GM19467 (cell line): ENCODE measurements at regions not wholly inside any gene's neighbourhood (a gene's known extent, or its start where the extent isn't known, plus 50 kb on each side); places are given as distances from the start of the nearest gene placed in this dataset.
"Not testable (repeated sequence)": the region's sequence is repeated elsewhere in the genome, so short reads cannot be mapped to it uniquely, and the experiment has no call there.

Experiments used
- ATAC-seq: cut with Tn5 transposase; IDR thresholded peaks from one replicate; pipeline ENCODE4 v1.9.1; 2021; ENCODE audit warnings: mild to moderate bottlenecking, moderate library complexity; ENCODE audit not compliant: unreplicated experiment

DNA sequence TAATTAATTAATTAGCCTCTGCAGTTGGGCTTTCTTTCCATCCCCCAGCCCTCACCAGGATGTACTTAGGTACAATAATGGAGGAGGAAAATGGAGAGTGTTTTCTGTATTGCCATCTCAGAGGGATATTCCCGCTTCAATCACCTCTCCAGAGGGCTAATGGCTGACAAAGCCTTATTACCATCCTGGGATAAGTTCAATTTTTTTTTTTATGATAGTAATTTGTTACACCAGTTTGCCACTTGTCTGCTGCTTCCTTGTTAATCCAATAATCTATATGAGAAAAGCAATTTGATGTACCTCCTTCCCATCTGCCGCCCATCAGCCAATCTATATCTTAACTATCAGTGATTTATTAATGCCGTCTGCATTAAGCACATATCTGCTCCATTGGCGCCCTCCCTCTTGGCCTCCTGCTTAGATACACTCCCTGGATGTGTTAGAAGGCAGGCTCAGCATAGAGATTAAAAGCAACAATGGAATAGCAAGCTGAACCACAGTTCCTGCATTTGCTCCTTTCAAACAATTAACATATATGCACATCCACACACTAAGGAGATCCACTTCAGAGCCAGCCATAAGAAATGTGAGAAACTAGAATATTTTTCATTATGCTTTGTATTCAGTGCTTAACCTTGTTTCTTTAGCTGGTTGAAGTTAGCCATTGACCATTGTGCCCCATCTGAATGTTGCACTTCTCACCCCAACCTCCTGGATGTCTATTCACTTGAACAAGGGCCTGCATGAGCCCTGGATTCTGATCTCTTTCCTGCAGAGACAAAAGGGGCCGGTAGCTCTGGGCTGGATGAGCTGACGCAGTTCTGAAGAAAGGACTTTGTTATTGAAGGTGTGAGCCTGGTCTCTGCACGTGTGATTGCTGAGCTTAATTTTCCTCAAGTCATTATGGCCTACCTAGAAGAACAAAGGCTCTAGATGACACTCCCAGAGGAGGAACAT, 237.3 kb upstream of the GAP43 start:
- ATAC-seq, result no peak

DNA sequence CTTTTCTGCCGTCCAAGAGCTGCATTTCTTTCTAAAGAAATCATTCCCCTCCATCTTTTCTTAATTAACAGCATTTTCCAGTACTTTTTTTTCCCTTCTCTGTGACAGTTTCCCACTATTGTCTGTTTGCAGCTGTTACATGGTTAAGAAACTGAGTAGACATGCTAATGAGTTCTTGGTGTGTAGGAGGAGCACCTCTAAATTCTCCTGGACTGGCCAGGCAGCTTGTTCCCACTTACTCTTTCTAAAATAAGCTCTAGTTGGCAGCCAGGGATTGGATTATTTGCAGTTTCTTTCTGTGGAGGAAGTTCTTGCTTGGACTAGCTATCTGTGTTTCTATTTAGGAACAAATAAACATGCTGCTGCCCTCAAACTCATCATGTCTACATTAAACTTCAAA, 235.1 kb upstream of the GAP43 start:
- ATAC-seq, result no peak

DNA sequence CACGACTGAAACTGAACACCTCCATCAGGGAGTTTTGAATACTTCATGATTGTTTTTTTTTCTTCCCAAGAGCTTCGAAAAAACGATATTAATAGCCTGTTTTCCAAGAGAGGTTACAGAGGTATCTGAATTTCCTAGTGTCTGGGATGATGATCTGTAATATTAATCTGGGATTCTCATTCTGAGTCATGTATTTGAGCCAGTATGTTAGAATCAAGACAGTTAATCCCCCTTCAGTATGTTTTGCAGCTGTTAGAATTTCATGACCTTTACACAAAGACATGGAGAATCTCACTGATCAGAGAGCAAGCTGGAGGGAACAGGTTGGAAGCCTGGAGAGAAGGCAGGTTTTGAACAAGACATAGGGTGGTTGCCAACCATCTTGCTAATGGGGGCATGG, 234.5 kb upstream of the GAP43 start:
- ATAC-seq, result no peak

DNA sequence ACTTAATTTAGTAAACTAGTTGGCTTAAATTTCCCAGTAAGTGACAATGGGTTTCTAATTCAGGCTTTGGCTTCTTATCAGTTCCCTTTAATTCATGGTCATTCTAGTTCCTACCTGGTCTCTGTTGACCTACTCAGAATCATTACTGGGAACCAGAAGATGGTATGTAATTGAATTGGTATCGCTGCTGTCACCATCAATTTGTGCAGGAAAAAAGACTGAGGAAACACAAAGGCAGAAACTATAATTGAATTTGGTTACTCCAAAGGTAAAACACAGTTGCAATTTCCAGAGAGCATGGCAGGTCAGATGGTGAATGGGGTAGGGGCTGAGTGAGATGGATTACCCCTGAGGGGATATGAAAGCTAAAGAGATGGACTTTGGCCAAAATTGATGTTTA, 226.5 kb upstream of the GAP43 start:
- no peak for ATAC-seq

DNA sequence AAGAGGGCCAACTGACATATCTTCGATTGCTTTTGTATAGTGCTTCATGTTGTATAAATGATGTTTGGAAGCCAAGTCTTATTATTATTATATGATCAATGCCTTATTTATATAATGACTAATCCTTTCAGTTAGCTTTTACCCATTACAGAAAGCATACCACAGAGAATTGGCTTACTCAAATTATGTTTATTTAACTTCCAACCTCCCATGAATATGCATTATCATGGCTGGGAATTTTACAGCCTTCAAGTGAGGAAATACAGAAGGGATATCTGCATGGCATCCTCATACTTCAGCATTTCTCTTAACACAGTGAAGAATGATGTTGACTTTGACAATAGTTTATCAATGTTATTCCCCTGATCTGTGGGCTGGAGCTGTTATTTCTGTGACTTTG, 225.9 kb upstream of the GAP43 start:
- ATAC-seq, result no peak

DNA sequence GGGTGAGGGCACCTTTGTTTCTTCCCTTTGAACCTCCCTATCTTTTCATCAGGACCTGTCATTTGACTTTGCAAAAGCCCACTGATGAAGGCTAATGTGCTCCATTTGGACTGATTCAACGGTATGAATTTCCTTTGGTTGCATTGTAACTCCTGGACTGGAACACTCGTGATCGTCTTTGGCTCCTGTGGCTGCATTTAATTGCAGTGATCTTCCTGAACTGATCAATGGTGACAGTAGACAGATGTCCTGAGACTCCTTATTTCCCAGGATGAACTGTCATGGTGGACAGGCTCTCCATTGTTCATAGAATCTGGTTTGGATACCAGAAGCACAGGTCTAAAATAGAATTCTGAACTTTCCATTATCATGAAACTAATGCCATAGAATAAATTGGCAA, 224.8 kb upstream of the GAP43 start:
- no peak for ATAC-seq

DNA sequence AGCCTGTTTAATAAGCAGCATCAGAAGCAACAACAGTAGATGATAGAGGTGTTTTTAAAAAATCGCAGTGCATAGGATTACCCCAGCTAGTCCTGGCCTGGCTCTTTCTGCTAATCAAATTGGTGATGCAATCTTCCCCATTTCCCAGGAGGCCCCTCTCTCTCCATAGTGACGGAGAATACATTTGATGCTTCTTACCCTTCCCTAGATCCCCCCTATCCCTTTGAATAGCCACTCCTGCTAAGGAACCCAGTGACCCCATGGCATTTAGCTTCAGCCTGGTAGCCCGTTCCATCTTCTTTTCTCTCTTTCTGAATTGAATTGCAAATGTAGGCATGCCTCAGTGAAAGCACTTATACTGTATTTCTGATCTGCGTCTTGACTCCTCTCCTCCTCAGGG, 223.6 kb upstream of the GAP43 start:
- no peak for ATAC-seq

DNA sequence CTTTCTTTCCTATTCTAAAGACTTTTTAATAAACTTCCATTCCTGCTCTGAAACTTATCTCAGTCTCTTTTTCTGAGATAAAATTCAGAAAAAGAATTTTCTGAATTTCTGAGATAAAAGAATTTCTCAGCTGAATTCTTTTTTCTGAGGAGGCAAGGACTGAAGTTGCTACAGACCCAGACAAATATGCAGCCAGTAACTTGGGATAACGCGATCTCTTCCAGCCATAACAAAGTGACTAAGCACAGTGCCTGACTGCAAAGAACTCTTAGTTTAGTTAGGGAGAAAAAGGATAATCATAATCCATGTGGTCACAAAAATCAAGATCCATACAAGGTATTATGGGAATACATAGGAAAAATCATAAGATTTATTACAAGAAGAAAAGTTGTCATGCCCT, 222.0 kb upstream of the GAP43 start:
- ATAC-seq, result no peak

DNA sequence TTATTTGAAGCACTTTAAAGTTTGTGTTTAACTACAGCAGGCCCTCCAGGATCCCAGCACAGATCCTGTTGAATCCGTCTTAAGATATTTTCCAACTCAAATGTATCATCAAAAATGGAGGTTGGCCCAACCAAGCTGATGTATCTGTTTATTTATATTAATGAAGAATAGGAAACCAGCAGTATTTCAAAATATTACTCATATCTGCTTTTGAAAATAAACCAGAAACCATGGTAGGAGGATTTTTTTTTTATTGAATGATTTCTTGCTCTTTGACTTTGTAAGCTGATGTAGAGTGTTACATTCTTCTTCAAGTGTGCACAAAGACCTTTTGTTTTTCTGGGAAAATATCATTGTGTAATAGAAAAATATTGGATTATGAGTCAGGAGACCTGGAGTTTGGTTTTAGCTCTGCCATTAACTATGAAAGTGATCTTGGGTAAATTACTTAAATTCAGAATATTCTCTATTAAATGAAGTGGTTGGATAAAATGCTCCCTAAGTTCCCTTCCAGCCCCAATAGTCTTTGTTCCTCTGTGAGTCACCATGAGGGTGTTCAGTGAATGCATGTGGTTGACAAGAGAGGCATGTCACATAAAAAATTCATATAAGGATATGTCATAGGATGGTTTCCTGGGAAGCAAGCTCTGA, 221.3 kb upstream of the GAP43 start:
- no peak for ATAC-seq

DNA sequence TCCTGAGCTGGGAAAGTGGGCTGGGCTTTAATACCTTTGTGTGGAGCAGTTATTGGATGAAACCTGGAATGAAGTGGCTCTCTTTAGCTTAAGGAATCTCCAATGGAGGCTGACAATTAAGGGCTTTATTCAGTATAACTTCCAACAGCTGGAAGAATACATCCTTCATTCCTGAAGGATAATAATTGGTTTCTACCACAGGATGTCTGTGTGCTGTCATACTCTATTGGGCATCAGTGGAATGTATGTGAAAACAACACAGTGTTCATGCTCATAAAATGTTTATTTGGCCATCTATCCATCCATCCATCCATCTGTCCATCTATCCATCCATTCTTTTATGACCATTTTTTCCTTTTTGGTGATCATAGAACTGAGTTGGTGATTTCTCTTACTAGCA, 220.7 kb upstream of the GAP43 start:
- no peak for ATAC-seq

DNA sequence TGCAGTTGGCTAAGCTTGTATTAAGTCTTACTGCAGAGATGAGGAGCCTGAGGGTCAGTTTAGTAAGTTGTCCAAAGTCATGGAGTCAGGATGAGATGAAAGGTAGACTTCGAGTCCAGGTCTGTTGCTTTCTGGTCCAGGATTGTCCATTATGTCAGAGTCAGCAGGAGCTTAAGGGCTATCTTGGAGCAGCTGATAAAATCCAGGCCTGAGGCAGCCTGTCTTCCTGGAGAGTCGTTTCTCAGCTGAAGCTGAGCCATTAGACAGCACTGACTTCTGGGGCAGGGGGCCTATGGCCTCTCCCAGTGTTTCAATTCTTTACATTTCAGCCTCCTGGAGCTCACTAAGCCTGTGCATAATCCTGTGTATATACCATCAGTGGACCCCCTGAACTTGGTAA, 219.5 kb upstream of the GAP43 start:
- no peak for ATAC-seq

DNA sequence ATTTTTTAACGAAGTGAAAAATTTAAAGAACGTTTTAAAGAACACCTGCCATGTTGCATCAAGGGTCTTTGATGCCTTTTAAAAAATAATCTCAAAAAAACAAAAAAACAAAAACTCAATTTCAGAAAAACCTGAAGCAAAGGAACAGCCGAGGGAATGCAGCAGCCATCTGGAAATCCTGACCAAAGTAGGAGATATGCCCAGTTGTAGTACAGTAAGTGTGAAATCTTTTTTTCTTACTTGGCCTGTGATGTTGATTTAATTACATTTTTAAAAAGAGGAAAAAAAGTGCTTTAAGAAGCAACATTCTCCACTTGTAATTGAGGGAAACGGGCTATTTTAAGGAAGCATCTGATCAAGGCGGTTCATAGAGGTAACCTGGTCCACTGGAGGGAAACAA, 213.7 kb upstream of the GAP43 start:
- no peak for ATAC-seq

DNA sequence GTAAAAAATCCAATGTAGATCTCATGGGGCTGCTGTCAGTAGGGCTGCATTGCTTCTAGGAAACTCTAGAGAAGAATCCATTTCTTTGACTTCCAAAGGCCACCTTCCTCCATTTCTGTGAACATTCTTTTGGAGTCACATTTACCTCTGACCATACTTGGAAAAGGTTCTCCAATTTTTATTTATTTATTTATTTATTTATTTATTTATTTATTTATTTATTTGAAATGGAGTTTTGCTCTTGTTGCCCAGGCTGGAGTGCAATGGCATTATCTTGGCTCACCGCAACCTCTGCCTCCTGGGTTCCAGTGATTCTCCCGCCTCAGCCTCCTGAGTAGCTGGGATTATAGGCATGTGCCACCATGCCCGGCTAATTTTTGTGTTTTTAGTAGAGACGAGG, 208.7 kb upstream of the GAP43 start:
- not testable (repeated sequence) for ATAC-seq

DNA sequence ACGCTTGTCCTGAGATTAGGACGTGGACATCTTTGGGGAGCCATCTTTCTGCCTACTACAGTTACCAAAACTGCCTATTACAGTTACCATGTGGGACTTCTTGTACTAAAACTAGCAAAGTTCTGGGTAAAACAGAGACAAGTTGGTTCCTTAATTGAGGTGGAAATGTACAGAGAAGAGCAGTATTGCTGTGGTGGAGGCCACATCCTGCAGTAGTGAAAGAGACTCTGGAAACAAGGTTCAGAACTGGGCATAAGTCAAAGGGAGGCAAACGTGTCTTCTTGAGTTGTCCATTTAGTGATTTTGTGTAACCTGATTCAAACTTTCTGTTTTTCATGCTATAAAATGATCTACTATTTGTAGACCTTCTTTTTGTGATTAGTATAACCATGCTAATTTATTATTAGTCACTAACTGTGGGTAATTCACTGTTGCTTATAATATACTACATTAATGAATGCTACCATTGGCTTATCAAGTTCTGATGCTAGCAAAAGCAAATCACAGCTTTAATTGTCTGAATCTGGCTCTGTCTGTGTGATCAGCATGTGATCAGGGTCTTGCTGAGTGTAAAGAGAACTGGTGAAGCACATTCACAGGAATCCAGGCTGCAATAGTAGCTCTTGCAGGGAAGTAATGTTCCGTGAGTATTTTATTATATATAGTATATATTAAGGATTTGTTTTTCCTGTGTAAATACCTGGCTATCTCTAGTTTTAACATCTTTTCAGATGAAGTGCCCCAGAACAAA, 207.9 kb upstream of the GAP43 start:
- ATAC-seq, result no peak

DNA sequence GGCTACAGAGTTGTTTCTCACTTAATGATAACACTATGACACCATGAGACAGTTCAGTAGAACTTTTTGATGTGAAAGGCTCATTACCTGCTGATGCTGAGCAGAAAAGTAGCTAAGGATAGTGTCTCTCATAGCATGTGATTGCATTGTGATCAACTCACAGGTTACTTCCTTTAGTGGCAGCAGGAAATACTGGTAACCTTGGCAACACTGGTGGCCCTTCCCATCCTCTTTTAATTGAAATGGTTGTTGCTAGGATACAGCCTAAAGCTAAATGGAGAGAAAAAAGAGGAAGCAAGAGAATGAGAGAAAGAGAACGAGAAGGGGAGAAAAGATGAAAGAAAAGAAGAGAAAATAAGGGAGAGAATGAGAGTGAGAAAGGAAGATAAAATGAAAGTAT, 204.7 kb upstream of the GAP43 start:
- no peak for ATAC-seq

DNA sequence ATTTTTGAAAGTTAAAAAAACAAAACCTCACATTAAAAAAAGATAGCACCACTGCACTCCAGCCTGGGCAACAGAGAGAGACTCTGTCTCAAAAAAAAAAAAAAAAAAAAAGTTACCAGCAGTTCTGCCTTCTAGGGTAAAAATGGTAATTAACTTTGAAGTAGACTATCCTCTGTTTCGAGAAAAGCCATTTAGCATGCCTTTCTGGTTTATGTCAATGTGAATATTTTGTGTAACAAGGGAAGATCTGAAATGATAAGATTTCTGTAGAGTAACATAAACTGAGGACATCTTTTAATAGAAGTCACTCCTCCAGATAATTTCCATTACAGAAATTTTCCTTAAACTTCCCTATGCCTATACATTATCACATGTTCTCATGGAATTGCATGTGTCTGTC, 203.2 kb upstream of the GAP43 start:
- no peak for ATAC-seq

DNA sequence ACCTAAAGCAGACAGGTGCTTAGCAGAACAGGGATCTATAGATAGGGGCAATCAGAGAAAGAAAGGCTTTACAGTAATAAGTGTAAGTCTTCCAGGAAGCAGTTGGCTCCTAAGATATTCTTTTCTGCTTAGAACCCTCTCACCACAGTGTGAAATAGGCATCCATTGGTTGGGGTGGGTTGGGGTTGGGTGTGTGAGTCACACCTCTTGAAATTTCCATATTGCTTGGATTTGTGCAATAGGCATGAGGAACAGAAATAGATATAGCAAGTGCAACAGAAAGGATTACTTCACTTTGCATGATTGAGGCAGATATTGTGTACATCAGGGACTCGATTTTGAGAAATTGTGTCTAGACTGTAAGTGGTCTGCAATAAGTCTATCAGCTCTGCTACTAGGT, 200.1 kb upstream of the GAP43 start:
- ATAC-seq, result no peak

DNA sequence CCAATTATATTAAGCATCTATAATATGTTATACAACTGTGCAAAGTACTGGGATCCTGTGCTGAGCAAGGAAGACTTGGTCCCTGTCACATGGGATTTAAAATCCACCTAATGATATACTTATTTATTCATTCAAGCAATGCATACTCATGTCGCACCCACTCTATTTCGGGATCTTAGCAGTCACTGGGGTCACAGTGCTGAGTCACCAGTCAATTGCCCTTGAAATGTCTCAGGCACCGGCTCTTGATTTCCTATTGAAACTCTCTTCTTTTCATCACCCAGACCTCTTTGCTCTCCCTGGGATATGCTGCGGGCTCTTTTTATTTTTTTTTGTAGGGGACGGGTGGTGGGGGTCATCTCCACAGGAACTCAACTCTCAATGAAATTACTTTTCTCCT, 194.5 kb upstream of the GAP43 start:
- ATAC-seq, result no peak

DNA sequence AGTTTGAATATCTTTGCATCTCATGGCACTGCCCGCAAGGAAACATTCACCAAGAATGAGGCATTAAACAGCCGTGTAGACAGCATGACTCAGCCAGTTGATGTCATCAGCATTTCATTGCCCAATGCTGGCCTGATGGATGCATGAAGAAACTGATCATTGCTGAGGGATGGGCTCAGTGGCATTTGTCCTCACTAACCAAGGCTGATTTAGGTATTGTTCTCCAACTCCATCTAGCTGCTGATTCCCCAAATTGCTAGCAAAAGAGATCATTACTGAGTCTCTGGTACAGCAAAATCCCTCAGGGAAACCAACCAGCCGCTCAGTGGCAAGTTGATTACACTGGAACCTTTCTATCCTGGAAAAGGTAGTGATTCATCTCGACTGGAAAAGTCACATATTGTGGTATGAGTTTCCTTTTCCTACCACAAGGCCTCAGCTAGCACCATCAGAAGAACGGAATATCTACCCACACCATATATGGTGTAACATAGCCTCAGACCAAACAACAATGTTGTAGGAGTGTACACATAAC, 186.5 kb upstream of the GAP43 start:
- ATAC-seq, result no peak

DNA sequence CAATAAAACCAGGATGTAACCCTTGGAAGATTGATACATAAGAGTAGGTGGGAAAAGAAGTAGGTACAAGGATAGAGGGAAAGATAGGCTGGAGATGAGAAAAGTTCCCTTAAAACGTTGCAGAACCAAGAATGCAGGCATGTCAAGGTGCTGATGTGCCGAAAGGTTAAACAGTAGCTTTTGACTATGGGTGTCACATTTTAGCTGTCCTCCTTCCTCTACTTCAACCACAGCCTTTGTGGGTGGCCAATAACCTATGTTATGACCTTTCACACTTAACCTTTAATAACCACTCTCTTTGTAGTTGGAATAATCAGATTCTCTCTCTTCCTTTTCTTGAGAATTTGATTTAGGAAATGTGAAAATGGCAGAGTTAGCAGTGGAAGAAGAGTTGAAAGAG, 184.5 kb upstream of the GAP43 start:
- no peak for ATAC-seq

DNA sequence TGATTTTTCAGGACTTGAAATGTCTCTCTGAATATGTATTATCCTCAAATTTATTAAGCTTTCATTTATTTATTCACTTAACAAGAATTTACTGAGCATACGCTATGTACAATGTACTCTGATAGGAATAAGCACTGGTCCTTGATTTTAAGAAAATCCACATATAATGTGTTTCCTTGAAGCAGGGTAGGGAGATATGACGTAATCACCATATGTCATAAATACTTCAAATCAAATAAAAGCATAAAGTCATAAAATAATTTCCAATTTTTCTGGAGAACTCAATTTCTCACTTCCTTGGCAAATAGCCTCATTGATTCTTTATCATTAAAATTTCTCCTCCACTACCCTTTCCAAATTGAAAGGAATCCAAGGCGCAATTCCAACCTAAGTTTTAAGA, 177.8 kb upstream of the GAP43 start:
- no peak for ATAC-seq

DNA sequence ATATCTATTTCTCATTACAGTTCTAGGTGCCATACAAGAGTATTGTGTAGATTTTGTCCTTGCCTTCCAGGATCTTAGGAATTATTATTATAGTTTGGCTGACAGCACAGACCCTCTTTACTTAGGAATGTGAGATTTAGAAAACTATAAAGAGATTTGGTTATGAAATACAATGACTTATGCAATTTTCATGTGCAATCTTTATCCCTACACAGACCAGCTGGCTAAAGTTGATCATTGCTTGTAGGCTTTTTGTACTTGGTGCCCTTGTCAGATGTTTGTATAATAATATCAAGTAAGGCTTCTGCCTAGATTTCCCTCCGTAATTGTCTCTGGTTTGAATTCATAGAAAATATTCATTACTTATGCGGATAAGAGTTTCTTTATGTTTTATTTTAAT, 174.5 kb upstream of the GAP43 start:
- no peak for ATAC-seq
